Spleen (tissue), 11 donors: ENCODE measurements at regions not wholly inside any gene's neighbourhood (a gene's known extent, or its start where the extent isn't known, plus 50 kb on each side); places are given as distances from the start of the nearest gene placed in this dataset.

ENCODE experiments used
- DNase-seq: peaks from one replicate; pipeline ENCODE4 v3.0.0-alpha.2; 2020
- H3K27ac ChIP-seq, 8 donors: fragments of 200-600 bp; sonication (generic) in 7 of 8; 1 replicate in 4 of 8; 2 replicates in 4 of 8; pipeline versions ENCODE4 v1.5.0 to v1.8.0; 2016 to 2021; ENCODE audit warnings: inconsistent platforms in 4 of 8, mild to moderate bottlenecking in 4 of 8, moderate library complexity in 1 of 8
- H3K27me3 ChIP-seq, 7 donors: fragments of 200-600 bp; sonication (generic) in 6 of 7; replicated peaks in 1 of 7; 1 replicate in 4 of 7; 2 replicates in 3 of 7; pipeline versions ENCODE4 v1.5.0 to v1.8.0; 2016 to 2021; ENCODE audit warnings: inconsistent platforms in 3 of 7, mild to moderate bottlenecking in 1 of 7
- H3K36me3 ChIP-seq, 6 donors: fragments of 200-600 bp; sonication (generic) in 5 of 6; 1 replicate in 4 of 6; 2 replicates in 2 of 6; pipeline versions ENCODE4 v1.5.0 to v1.8.0; 2016 to 2021; ENCODE audit warnings: inconsistent platforms in 2 of 6
- H3K4me1 ChIP-seq, 6 donors: fragments of 200-600 bp; sonication (generic) in 5 of 6; 1 replicate in 3 of 6; 2 replicates in 3 of 6; pipeline versions ENCODE4 v1.5.0 to v1.8.0; 2016 to 2021; ENCODE audit warnings: inconsistent platforms in 3 of 6
- H3K4me3 ChIP-seq, 8 donors: fragments of 200-600 bp; sonication (generic) in 7 of 8; 1 replicate in 4 of 8; 2 replicates in 4 of 8; pipeline versions ENCODE4 v1.5.0 to v1.8.0; 2016 to 2021; ENCODE audit warnings: inconsistent platforms in 4 of 8, mild to moderate bottlenecking in 4 of 8, moderate library complexity in 2 of 8
- H3K9me3 ChIP-seq, 8 donors: fragments of 200-600 bp; sonication (generic) in 7 of 8; 1 replicate in 4 of 8; 2 replicates in 4 of 8; pipeline versions ENCODE4 v1.5.0 to v1.8.0; 2016 to 2021; ENCODE audit warnings: inconsistent platforms in 4 of 8
- CTCF ChIP-seq, 11 experiments: fragments of 200-600 bp in 7 of 11; fragments of 450-650 bp in 4 of 11; sonication (generic) in 4 of 11; IDR thresholded peaks in 8 of 11; conservative IDR thresholded peaks in 3 of 11; 1 replicate in 7 of 11; 2 replicates in 4 of 11; pipeline versions ENCODE4 v1.4.0 to v1.8.0; 2016 to 2021; ENCODE audit warnings: antibody characterized with exemption in 11 of 11, inconsistent platforms in 4 of 11, mild to moderate bottlenecking in 1 of 11
- POLR2A ChIP-seq, 3 donors: fragments of 450-650 bp; IDR thresholded peaks; one replicate each; pipeline ENCODE4 v1.5.1; 2017; ENCODE audit warnings: antibody characterized with exemption in 3 of 3, mild to moderate bottlenecking in 1 of 3
- POLR2AphosphoS5 ChIP-seq, 3 donors: sonication (generic); formaldehyde crosslinking; IDR thresholded peaks; one replicate each; pipeline ENCODE4 v1.5.1; 2017; ENCODE audit warnings: antibody characterized with exemption in 3 of 3
- WGBS, 5 donors: extraction: QIAGEN DNeasy Blood & Tissue Kit in 3 of 5; methylation state at CpG; one replicate each; pipeline versions ENCODE4 v1.1.5 to v1.1.7; 2013 to 2018; 5-methylcytosine and 5-hydroxymethylcytosine counted together
- intact Hi-C: fragments of 100-400 bp; cut with DNase I; formaldehyde crosslinking; loops from one replicate; pipeline ENCODE4 v1.15.0; 2023; ENCODE audit warnings: low total_unique reads
- donor health status: healthy with polysubstance abuse.
- donor health status: DM: no; HTN: no; CAD: no; lungs with moderate emphysema.
- donor health status: DM: no; HTN: no; CAD: no.
- donor health status: Bipolar disorder and iron deficiency.
- donor health status: healthy.
- donor health status: DM: no; HTN: no; CAD: no.
- donor health status: DM: yes; HTN: yes; CAD: no.

- TF ChIP-seq POLR2A (IDR thresholded peaks at IDR 0.05), result no peak
- no peak for TF ChIP-seq CTCF (IDR thresholded peaks at IDR 0.05 in 8 of 11, conservative IDR thresholded peaks at IDR 0.05 in 3 of 11)
- no peak for TF ChIP-seq POLR2AphosphoS5 (IDR thresholded peaks at IDR 0.05)
- DNase-seq, result no peak
- no peaks in the 10 kb centered on the region for H3K36me3 ChIP-seq
- no peaks in the 10 kb centered on the region for H3K27me3 ChIP-seq
- H3K27ac ChIP-seq, result no peak overlapping the region
- no peaks in the 10 kb centered on the region for H3K4me1 ChIP-seq
- WGBS, 5 donors, result 72 to 86% (median 83%) methylated on average over 4 of the region's 4 CpGs
- no peak overlapping the region for H3K4me3 ChIP-seq
- H3K9me3 ChIP-seq, result peaks cover 0 to 28% (median 6%) of the 10 kb centered on the region in 8 donors
- intact Hi-C loops, result no loop called here
Measured at GRCh38 chr13:58531614-58532013, 900.1 kb downstream of the PCDH17 start.

- intact Hi-C loops, result no loop called here
- Histone ChIP-seq H3K9me3 (peaks cover 0 to 19% (median 10%) of the 10 kb centered on the region in 8 donors), H3K4me3 (no peak overlapping the region), H3K4me1 (no peaks in the 10 kb centered on the region), H3K27ac (no peak overlapping the region), H3K36me3 (no peaks in the 10 kb centered on the region), H3K27me3 (no peaks in the 10 kb centered on the region)
- TF ChIP-seq CTCF (IDR thresholded peaks at IDR 0.05 in 8 of 11, conservative IDR thresholded peaks at IDR 0.05 in 3 of 11) (no peak), POLR2A (IDR thresholded peaks at IDR 0.05) (no peak), POLR2AphosphoS5 (IDR thresholded peaks at IDR 0.05) (no peak)
- no peak for DNase-seq
Measured at GRCh38 chr13:58542530-58542929, 911.0 kb downstream of the PCDH17 start.

GRCh38 chr13:58547419-58547818, 915.9 kb downstream of the PCDH17 start:
- Histone ChIP-seq H3K36me3 (no peaks in the 10 kb centered on the region), H3K4me3 (no peak overlapping the region), H3K9me3 (no peaks in the 10 kb centered on the region), H3K4me1 (no peaks in the 10 kb centered on the region), H3K27ac (no peak overlapping the region), H3K27me3 (no peaks in the 10 kb centered on the region)
- intact Hi-C loops, result no loop called here
- DNase-seq, result no peak
- no peak for TF ChIP-seq POLR2AphosphoS5 (IDR thresholded peaks at IDR 0.05)
- no peak for TF ChIP-seq CTCF (IDR thresholded peaks at IDR 0.05 in 8 of 11, conservative IDR thresholded peaks at IDR 0.05 in 3 of 11)
- no peak for TF ChIP-seq POLR2A (IDR thresholded peaks at IDR 0.05)
- WGBS, 5 donors, result 32 to 58% (median 40%) methylated on average over 1 of the region's 1 CpG

GRCh38 chr13:58566176-58566575, 934.6 kb downstream of the PCDH17 start:
- intact Hi-C loops, result no loop called here
- WGBS, 5 donors, result 61 to 67% (median 66%) methylated on average over 3 of the region's 3 CpGs
- no peaks in the 10 kb centered on the region for H3K27me3 ChIP-seq
- no peak overlapping the region for H3K27ac ChIP-seq
- DNase-seq, result no peak
- no peak overlapping the region for H3K4me3 ChIP-seq
- TF ChIP-seq CTCF (IDR thresholded peaks at IDR 0.05 in 8 of 11, conservative IDR thresholded peaks at IDR 0.05 in 3 of 11), result no peak
- TF ChIP-seq POLR2A (IDR thresholded peaks at IDR 0.05), result no peak
- no peak for TF ChIP-seq POLR2AphosphoS5 (IDR thresholded peaks at IDR 0.05)
- H3K36me3 ChIP-seq, result no peaks in the 10 kb centered on the region
- H3K4me1 ChIP-seq, result no peaks in the 10 kb centered on the region
- H3K9me3 ChIP-seq, result no peaks in the 10 kb centered on the region
